Astrocyte (in vitro differentiated cells and primary cell): ENCODE measurements at regions not wholly inside any gene's neighbourhood (a gene's known extent, or its start where the extent isn't known, plus 50 kb on each side); places are given as distances from the start of the nearest gene placed in this dataset.

Experiments
- DNase-seq: peaks from one replicate; pipeline ENCODE4 v3.0.0-alpha.2; 2010; ENCODE audit warnings: low read depth
- FAIRE-seq: peaks from 2 replicates; lab custom pipeline; 2011; peaks lifted over from hg19 to GRCh38; lab: Jason Lieb, UNC
- H2AFZ ChIP-seq: 2 replicates; pipeline ENCODE4 v1.6.0; 2012; ENCODE audit warnings: low read depth, low read length, inconsistent platforms
- H3K27ac ChIP-seq: 2 replicates; pipeline ENCODE4 v1.5.1; 2011; ENCODE audit warnings: low read depth, low read length, inconsistent platforms
- H3K27me3 ChIP-seq: 2 replicates; pipeline ENCODE4 v1.6.0; 2011; ENCODE audit warnings: low read length, inconsistent platforms; ENCODE audit not compliant: insufficient read depth
- H3K36me3 ChIP-seq: 2 replicates; pipeline ENCODE4 v1.5.1; 2011; ENCODE audit warnings: low read length, inconsistent platforms; ENCODE audit not compliant: insufficient read depth
- H3K4me1 ChIP-seq: 2 replicates; pipeline ENCODE4 v1.5.1; 2011; ENCODE audit warnings: low read length, inconsistent platforms; ENCODE audit not compliant: insufficient read depth
- H3K4me2 ChIP-seq: 2 replicates; pipeline ENCODE4 v1.6.0; 2012; ENCODE audit warnings: low read length, inconsistent platforms
- H3K4me3 ChIP-seq: 2 replicates; pipeline ENCODE4 v1.5.1; 2011; ENCODE audit warnings: low read depth, mild to moderate bottlenecking, low read length, inconsistent platforms; ENCODE audit not compliant: insufficient read depth
- H3K79me2 ChIP-seq: 2 replicates; pipeline ENCODE4 v1.6.0; 2012; ENCODE audit warnings: mild to moderate bottlenecking, low read length, inconsistent platforms; ENCODE audit not compliant: insufficient read depth
- H3K9ac ChIP-seq: 2 replicates; pipeline ENCODE4 v1.6.0; 2012; ENCODE audit warnings: mild to moderate bottlenecking, low read length, inconsistent platforms
- H3K9me3 ChIP-seq: 2 replicates; pipeline ENCODE4 v1.5.1; 2012; ENCODE audit warnings: low read depth, mild to moderate bottlenecking, low read length, inconsistent platforms; ENCODE audit not compliant: insufficient read depth
- H4K20me1 ChIP-seq: 2 replicates; pipeline ENCODE4 v1.6.0; 2012; ENCODE audit warnings: low read length, inconsistent platforms; ENCODE audit not compliant: insufficient read depth
- H3K27ac Mint-ChIP-seq: one replicate; pipeline ENCODE4 v1.8.0; 2021; ENCODE audit warnings: mild to moderate bottlenecking, mixed read lengths; ENCODE audit not compliant: unreplicated experiment
- H3K27me3 Mint-ChIP-seq: one replicate; pipeline ENCODE4 v1.8.0; 2021; ENCODE audit warnings: low read depth, mixed read lengths; ENCODE audit not compliant: unreplicated experiment
- H3K36me3 Mint-ChIP-seq: one replicate; pipeline ENCODE4 v1.8.0; 2021; ENCODE audit warnings: low read depth, mixed read lengths; ENCODE audit not compliant: unreplicated experiment
- H3K4me1 Mint-ChIP-seq: one replicate; pipeline ENCODE4 v1.8.0; 2021; ENCODE audit warnings: low read depth, mixed read lengths; ENCODE audit not compliant: unreplicated experiment
- H3K4me3 Mint-ChIP-seq: one replicate; pipeline ENCODE4 v1.8.0; 2021; ENCODE audit warnings: mild to moderate bottlenecking, moderate library complexity, mixed read lengths; ENCODE audit not compliant: unreplicated experiment
- H3K9me3 Mint-ChIP-seq: one replicate; pipeline ENCODE4 v1.8.0; 2021; ENCODE audit warnings: mild to moderate bottlenecking, mixed read lengths; ENCODE audit not compliant: unreplicated experiment
- EZH2 ChIP-seq: IDR thresholded peaks from 2 replicates; pipeline ENCODE4 v1.6.1; 2012; ENCODE audit warnings: mild to moderate bottlenecking, low read length, inconsistent platforms; ENCODE audit not compliant: insufficient read depth
- TF ChIP-seq, protein P1 (sequence below): IDR thresholded peaks from 2 replicates; pipeline ENCODE4 v1.5.1; 2011; ENCODE audit warnings: low read depth, mild to moderate bottlenecking, inconsistent platforms, low read length, moderate library complexity; ENCODE audit not compliant: insufficient read depth

DNA sequence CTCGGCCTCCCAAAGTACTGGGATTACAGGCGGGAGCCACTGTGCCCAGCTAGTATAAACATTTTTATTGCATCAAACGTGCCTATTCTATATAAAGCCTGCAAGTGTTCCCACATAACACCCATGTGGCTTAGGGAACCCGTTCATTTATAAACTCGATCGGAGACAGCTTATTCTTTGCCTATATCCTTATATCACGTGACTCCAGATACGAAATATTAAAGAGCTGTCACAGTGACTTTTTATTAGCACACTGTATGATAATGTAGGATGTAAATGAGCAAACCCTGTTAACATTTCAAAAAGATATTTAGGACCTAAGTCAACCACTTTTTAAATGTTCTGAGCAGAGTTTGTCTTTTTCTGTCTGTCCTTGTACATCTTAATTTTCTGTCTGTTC is 642.9 kb upstream of the ADARB2 start:
- FAIRE-seq (no peak), DNase-seq (no peak)
- H3K9me3 Mint-ChIP-seq, result peaks cover 9% of the 10 kb centered on the region

DNA sequence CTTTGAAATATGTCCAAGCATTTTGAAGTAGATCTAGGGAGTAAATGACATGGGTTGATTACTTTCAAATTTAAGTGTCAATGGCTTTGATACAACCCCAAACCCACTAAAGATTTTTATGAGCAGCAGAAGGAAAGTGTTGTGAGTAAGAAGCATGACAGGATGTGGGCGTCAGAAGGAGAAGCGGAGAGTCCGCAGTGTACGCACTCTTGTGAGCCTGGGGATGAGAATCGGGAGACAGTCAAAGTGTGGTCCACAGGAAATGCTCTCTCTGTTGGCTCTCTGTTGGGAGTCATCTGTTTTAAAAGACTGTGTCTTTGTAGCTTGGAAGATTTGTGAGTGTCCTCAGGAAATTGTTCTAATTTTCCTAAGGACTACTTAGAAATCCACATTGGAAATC is 629.8 kb upstream of the ADARB2 start:
- Histone ChIP-seq H3K4me2 (no peak overlapping the region), H3K27me3 (no peaks in the 10 kb centered on the region), H4K20me1 (no peaks in the 10 kb centered on the region), H2AFZ (no peak overlapping the region), H3K36me3 (no peaks in the 10 kb centered on the region), H3K9me3 (peaks cover 5% of the 10 kb centered on the region), H3K79me2 (no peaks in the 10 kb centered on the region), H3K27ac (no peak overlapping the region), H3K9ac (no peak overlapping the region), H3K4me1 (no peaks in the 10 kb centered on the region), H3K4me3 (no peak overlapping the region)
- H3K4me3 Mint-ChIP-seq, result no peak overlapping the region
- FAIRE-seq, result no peak
- H3K9me3 Mint-ChIP-seq, result peaks cover 5% of the 10 kb centered on the region
- H3K4me1 Mint-ChIP-seq, result no peaks in the 10 kb centered on the region
- no peaks in the 10 kb centered on the region for H3K36me3 Mint-ChIP-seq
- H3K27ac Mint-ChIP-seq, result no peak overlapping the region
- DNase-seq, result no peak
- TF ChIP-seq EZH2, result no peak
- TF ChIP-seq, protein P1, sequence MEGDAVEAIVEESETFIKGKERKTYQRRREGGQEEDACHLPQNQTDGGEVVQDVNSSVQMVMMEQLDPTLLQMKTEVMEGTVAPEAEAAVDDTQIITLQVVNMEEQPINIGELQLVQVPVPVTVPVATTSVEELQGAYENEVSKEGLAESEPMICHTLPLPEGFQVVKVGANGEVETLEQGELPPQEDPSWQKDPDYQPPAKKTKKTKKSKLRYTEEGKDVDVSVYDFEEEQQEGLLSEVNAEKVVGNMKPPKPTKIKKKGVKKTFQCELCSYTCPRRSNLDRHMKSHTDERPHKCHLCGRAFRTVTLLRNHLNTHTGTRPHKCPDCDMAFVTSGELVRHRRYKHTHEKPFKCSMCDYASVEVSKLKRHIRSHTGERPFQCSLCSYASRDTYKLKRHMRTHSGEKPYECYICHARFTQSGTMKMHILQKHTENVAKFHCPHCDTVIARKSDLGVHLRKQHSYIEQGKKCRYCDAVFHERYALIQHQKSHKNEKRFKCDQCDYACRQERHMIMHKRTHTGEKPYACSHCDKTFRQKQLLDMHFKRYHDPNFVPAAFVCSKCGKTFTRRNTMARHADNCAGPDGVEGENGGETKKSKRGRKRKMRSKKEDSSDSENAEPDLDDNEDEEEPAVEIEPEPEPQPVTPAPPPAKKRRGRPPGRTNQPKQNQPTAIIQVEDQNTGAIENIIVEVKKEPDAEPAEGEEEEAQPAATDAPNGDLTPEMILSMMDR, result no peak
- no peaks in the 10 kb centered on the region for H3K27me3 Mint-ChIP-seq

More for the DNA sequence above, 642.9 kb upstream of the ADARB2 start:
- H4K20me1 ChIP-seq, result no peaks in the 10 kb centered on the region
- H3K27me3 Mint-ChIP-seq, result peaks cover 2% of the 10 kb centered on the region
- TF ChIP-seq, protein P1, result no peak
- TF ChIP-seq EZH2, result no peak
- H3K4me1 Mint-ChIP-seq, result no peaks in the 10 kb centered on the region
- H3K9me3 ChIP-seq, result peaks cover 13% of the 10 kb centered on the region
- no peak overlapping the region for H3K4me3 Mint-ChIP-seq
- no peaks in the 10 kb centered on the region for H3K36me3 Mint-ChIP-seq
- no peak overlapping the region for H3K27ac Mint-ChIP-seq
- H3K4me1 ChIP-seq, result no peaks in the 10 kb centered on the region
- H3K9ac ChIP-seq, result no peak overlapping the region
- H2AFZ ChIP-seq, result no peak overlapping the region
- H3K27ac ChIP-seq, result no peak overlapping the region
- no peaks in the 10 kb centered on the region for H3K36me3 ChIP-seq
- H3K4me2 ChIP-seq, result no peak overlapping the region
- no peak overlapping the region for H3K4me3 ChIP-seq
- no peaks in the 10 kb centered on the region for H3K79me2 ChIP-seq
- no peaks in the 10 kb centered on the region for H3K27me3 ChIP-seq

DNA sequence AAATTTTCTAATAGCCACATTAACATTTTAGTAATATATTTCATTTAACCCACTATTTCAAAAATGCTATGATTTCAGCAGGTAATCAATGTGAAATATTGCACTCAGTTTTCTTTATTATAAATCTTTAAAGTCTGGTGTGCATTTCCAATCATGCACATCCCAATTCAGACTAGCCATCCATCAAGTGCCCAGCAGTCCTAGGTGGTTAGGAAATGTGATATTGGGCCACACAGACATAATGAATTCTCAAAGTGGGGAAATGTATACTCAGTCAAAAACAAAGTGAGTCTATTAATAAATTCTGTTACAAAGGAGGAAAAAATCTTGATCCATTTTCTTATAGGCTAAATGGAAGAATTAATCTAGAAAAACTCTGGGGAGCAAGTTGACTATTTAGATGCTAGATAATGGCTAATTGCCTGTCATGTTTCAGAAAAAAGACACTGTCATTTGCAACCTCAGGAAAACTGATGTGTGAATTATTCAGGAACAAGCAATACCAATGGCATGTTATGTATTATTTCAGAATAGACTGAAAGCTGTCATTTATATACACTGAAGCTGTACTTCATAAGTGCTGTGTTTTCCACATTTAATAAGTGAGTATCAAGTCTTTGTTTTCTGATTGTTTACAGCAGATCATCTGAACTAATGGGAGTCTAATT is 629.1 kb upstream of the ADARB2 start:
- no peak overlapping the region for H3K4me3 Mint-ChIP-seq

More for the DNA sequence above, 629.1 kb upstream of the ADARB2 start:
- no peak overlapping the region for H3K4me3 ChIP-seq
- no peak overlapping the region for H3K9ac ChIP-seq
- Mint-ChIP-seq H3K27ac (no peak overlapping the region), H3K9me3 (peaks cover 3% of the 10 kb centered on the region), H3K4me1 (no peaks in the 10 kb centered on the region), H3K27me3 (peaks cover 2% of the 10 kb centered on the region), H3K36me3 (no peaks in the 10 kb centered on the region)
- no peaks in the 10 kb centered on the region for H3K4me1 ChIP-seq
- H3K79me2 ChIP-seq, result no peaks in the 10 kb centered on the region
- no peak for TF ChIP-seq EZH2
- TF ChIP-seq, protein P1, result no peak
- no peak for DNase-seq
- peaks cover 5% of the 10 kb centered on the region for H3K9me3 ChIP-seq
- no peak overlapping the region for H2AFZ ChIP-seq
- no peaks in the 10 kb centered on the region for H4K20me1 ChIP-seq
- no peaks in the 10 kb centered on the region for H3K27me3 ChIP-seq
- no peak overlapping the region for H3K4me2 ChIP-seq
- FAIRE-seq, result no peak
- H3K36me3 ChIP-seq, result no peaks in the 10 kb centered on the region
- no peak overlapping the region for H3K27ac ChIP-seq
